Neural progenitor cell (in vitro differentiated cells): ENCODE measurements at regions not wholly inside any gene's neighbourhood (a gene's known extent, or its start where the extent isn't known, plus 50 kb on each side); places are given as distances from the start of the nearest gene placed in this dataset.
"Not testable (repeated sequence)": the region's sequence is repeated elsewhere in the genome, so short reads cannot be mapped to it uniquely, and the experiment has no call there.

ENCODE experiments used
- EZH2 ChIP-seq: fragments of 200-600 bp; sonication (generic); IDR thresholded peaks from 2 replicates; pipeline ENCODE4 v1.6.1; 2017; ENCODE audit warnings: antibody characterized with exemption, mild to moderate bottlenecking, moderate library complexity
- EZH2phosphoT487 ChIP-seq: fragments of 200-600 bp; sonication (generic); IDR thresholded peaks from 2 replicates; pipeline ENCODE4 v1.6.1; 2017; ENCODE audit warnings: antibody characterized with exemption
- TF ChIP-seq, protein P1 (sequence below): fragments of 200-600 bp; sonication (generic); IDR thresholded peaks from 2 replicates; pipeline ENCODE4 v1.5.1; 2017; ENCODE audit warnings: antibody characterized with exemption, mild to moderate bottlenecking

DNA sequence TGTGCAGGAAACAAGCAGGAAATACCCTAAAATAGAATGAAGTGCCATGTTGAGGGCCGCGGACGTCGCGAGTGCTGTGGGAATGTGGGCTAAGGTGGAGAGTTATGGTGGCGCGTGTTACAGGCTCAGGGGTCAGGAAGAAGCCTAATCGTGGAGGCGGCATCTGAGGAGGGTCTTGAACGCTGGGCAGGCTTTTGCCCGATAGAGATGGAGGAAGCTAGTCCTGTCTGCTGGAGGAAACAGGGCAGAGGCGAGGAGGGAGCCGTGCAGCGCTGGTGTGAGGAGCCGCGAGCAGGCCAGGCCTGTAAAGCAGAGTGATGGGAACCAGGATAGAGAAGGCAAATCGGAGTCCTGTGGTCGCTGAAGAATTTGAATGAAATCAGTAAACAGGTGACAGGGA lies 1759.8 kb upstream of the DEFB115 start:
- TF ChIP-seq, protein P1, sequence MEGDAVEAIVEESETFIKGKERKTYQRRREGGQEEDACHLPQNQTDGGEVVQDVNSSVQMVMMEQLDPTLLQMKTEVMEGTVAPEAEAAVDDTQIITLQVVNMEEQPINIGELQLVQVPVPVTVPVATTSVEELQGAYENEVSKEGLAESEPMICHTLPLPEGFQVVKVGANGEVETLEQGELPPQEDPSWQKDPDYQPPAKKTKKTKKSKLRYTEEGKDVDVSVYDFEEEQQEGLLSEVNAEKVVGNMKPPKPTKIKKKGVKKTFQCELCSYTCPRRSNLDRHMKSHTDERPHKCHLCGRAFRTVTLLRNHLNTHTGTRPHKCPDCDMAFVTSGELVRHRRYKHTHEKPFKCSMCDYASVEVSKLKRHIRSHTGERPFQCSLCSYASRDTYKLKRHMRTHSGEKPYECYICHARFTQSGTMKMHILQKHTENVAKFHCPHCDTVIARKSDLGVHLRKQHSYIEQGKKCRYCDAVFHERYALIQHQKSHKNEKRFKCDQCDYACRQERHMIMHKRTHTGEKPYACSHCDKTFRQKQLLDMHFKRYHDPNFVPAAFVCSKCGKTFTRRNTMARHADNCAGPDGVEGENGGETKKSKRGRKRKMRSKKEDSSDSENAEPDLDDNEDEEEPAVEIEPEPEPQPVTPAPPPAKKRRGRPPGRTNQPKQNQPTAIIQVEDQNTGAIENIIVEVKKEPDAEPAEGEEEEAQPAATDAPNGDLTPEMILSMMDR, result not testable (repeated sequence)
- not testable (repeated sequence) for TF ChIP-seq EZH2, EZH2phosphoT487
